Neural cell (in vitro differentiated cells): ENCODE measurements at regions not wholly inside any gene's neighbourhood (a gene's known extent, or its start where the extent isn't known, plus 50 kb on each side); places are given as distances from the start of the nearest gene placed in this dataset.

Experiments used
- H2AFZ ChIP-seq: fragments of 200-600, 300-800 bp; sonication (generic), shearing (Covaris generic); 2 replicates; pipeline ENCODE4 v1.6.0; 2014; ENCODE audit warnings: low read depth, mild to moderate bottlenecking, antibody characterized with exemption, low read length, moderate library complexity
- H3F3A ChIP-seq: fragments of 200-600 bp; shearing (Covaris generic); 2 replicates; pipeline ENCODE4 v1.6.1; 2016; ENCODE audit warnings: mild to moderate bottlenecking, moderate library complexity, mixed read lengths, antibody characterized with exemption, low read length; ENCODE audit not compliant: insufficient read depth, poor library complexity, severe bottlenecking
- H3K27ac ChIP-seq: fragments of 200-600, 300-800 bp; sonication (generic), shearing (Covaris generic); 2 replicates; pipeline ENCODE4 v1.5.1; 2014; ENCODE audit warnings: mild to moderate bottlenecking, low read length, moderate library complexity
- H3K27me3 ChIP-seq: fragments of 300-800, 200-600 bp; sonication (generic), shearing (Covaris generic); 2 replicates; pipeline ENCODE4 v1.6.0; 2014; ENCODE audit warnings: mild to moderate bottlenecking, low read depth, low read length, moderate library complexity; ENCODE audit not compliant: insufficient read depth
- H3K36me3 ChIP-seq: fragments of 300-800, 200-600 bp; sonication (generic), shearing (Covaris generic); 2 replicates; pipeline ENCODE4 v1.5.1; 2014; ENCODE audit warnings: mild to moderate bottlenecking, antibody characterized with exemption, low read length, moderate library complexity; ENCODE audit not compliant: insufficient read depth
- H3K4me2 ChIP-seq: fragments of 300-800, 200-600 bp; sonication (generic), shearing (Covaris generic); 2 replicates; pipeline ENCODE4 v1.6.0; 2014; ENCODE audit warnings: mild to moderate bottlenecking, low read length
- H3K4me3 ChIP-seq: fragments of 300-800, 200-600 bp; sonication (generic), shearing (Covaris generic); 2 replicates; pipeline ENCODE4 v1.5.1; 2014; ENCODE audit warnings: mild to moderate bottlenecking, low read length, moderate library complexity
- H3K79me2 ChIP-seq: fragments of 200-600 bp; shearing (Covaris generic); replicated peaks from 2 replicates; pipeline ENCODE4 v1.6.0; 2014; ENCODE audit warnings: mild to moderate bottlenecking, low read length, moderate library complexity; ENCODE audit not compliant: insufficient read depth
- H3K9ac ChIP-seq: fragments of 300-800, 200-600 bp; sonication (generic), shearing (Covaris generic); 2 replicates; pipeline ENCODE4 v1.6.1; 2016; ENCODE audit warnings: mild to moderate bottlenecking, low read length, mixed read lengths
- H3K9me2 ChIP-seq: fragments of 200-600 bp; shearing (Covaris generic); 2 replicates; pipeline ENCODE4 v1.6.1; 2016; ENCODE audit warnings: mild to moderate bottlenecking, low read length, mixed read lengths; ENCODE audit not compliant: insufficient read depth
- H3K9me3 ChIP-seq: fragments of 200-600, 300-800 bp; sonication (generic), shearing (Covaris generic); 2 replicates; pipeline ENCODE4 v1.6.1; 2016; ENCODE audit warnings: mild to moderate bottlenecking, mixed run types, low read length, moderate library complexity, mixed read lengths
- H4K20me1 ChIP-seq: fragments of 200-600 bp; shearing (Covaris generic); 2 replicates; pipeline ENCODE4 v1.6.1; 2016; ENCODE audit warnings: mild to moderate bottlenecking, mixed run types; ENCODE audit not compliant: insufficient read depth
- EP300 ChIP-seq: fragments of 450-650 bp; conservative IDR thresholded peaks from 2 replicates; pipeline ENCODE4 v1.6.1; 2014; ENCODE audit warnings: antibody characterized with exemption, mild to moderate bottlenecking, moderate library complexity; ENCODE audit not compliant: poor library complexity, severe bottlenecking
- EZH2 ChIP-seq: fragments of 200-600, 300-800 bp; shearing (Covaris generic), sonication (generic); IDR thresholded peaks from 2 replicates; pipeline ENCODE4 v1.6.1; 2014; ENCODE audit warnings: antibody characterized with exemption, low read length, borderline replicate concordance, mild to moderate bottlenecking; ENCODE audit not compliant: insufficient read depth, poor library complexity, severe bottlenecking
- MXI1 ChIP-seq: fragments of 450-650 bp; conservative IDR thresholded peaks from 2 replicates; pipeline ENCODE4 v1.6.1; 2014; ENCODE audit warnings: antibody characterized with exemption, mild to moderate bottlenecking; ENCODE audit not compliant: poor library complexity, severe bottlenecking
- POLR2AphosphoS5 ChIP-seq: IDR thresholded peaks from 2 replicates; pipeline ENCODE4 v1.6.1; 2012
- RAD21 ChIP-seq: fragments of 450-650 bp; conservative IDR thresholded peaks from 2 replicates; pipeline ENCODE4 v1.6.1; 2014; ENCODE audit warnings: antibody characterized with exemption, mild to moderate bottlenecking, moderate library complexity
- SMC3 ChIP-seq: fragments of 450-650 bp; conservative IDR thresholded peaks from 2 replicates; pipeline ENCODE4 v1.6.1; 2014; ENCODE audit warnings: antibody characterized with exemption, mild to moderate bottlenecking, moderate library complexity; ENCODE audit not compliant: poor library complexity
- TAF1 ChIP-seq: IDR thresholded peaks from 2 replicates; pipeline ENCODE4 v1.6.1; 2012; ENCODE audit warnings: low read depth
- TF ChIP-seq, protein P1 (sequence below): fragments of 450-650 bp; IDR thresholded peaks from 2 replicates; pipeline ENCODE4 v1.5.1; 2014; ENCODE audit warnings: antibody characterized with exemption, mild to moderate bottlenecking, moderate library complexity; ENCODE audit not compliant: poor library complexity, severe bottlenecking
- TF ChIP-seq, protein P2 (sequence below): IDR thresholded peaks from 2 replicates; pipeline ENCODE4 v1.6.1; 2012; ENCODE audit warnings: borderline replicate concordance

DNA sequence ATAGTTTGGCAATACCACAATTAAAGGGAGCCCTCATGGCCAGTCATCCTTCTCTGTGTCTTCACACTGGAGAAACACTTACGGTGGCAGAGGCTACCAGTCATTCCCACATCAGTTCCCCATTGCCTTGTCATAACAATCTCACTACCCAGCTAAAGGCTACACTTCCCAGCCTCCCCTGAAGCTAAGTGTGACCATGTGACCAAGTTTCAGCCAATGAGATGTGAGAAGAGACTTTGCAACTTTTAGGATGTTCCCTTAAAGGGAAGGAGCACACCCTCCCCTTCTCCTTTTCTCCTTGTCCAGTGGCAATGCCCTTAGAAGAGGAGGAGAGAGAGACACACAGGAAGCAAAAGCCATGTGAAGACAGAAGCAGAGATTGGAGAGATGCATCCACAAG, 89.0 kb upstream of the RAB12 start:
- no peaks in the 10 kb centered on the region for H3K27me3 ChIP-seq
- no peak overlapping the region for H3K9ac ChIP-seq
- H3K36me3 ChIP-seq = no peaks in the 10 kb centered on the region
- H3K79me2 ChIP-seq = no peaks in the 10 kb centered on the region
- TF ChIP-seq TAF1 (no peak), POLR2AphosphoS5 (no peak), SMC3 (no peak), MXI1 (no peak), EP300 (no peak), EZH2 (no peak), RAD21 (no peak)
- TF ChIP-seq, protein P1, sequence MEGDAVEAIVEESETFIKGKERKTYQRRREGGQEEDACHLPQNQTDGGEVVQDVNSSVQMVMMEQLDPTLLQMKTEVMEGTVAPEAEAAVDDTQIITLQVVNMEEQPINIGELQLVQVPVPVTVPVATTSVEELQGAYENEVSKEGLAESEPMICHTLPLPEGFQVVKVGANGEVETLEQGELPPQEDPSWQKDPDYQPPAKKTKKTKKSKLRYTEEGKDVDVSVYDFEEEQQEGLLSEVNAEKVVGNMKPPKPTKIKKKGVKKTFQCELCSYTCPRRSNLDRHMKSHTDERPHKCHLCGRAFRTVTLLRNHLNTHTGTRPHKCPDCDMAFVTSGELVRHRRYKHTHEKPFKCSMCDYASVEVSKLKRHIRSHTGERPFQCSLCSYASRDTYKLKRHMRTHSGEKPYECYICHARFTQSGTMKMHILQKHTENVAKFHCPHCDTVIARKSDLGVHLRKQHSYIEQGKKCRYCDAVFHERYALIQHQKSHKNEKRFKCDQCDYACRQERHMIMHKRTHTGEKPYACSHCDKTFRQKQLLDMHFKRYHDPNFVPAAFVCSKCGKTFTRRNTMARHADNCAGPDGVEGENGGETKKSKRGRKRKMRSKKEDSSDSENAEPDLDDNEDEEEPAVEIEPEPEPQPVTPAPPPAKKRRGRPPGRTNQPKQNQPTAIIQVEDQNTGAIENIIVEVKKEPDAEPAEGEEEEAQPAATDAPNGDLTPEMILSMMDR = no peak
- TF ChIP-seq, protein P2, sequence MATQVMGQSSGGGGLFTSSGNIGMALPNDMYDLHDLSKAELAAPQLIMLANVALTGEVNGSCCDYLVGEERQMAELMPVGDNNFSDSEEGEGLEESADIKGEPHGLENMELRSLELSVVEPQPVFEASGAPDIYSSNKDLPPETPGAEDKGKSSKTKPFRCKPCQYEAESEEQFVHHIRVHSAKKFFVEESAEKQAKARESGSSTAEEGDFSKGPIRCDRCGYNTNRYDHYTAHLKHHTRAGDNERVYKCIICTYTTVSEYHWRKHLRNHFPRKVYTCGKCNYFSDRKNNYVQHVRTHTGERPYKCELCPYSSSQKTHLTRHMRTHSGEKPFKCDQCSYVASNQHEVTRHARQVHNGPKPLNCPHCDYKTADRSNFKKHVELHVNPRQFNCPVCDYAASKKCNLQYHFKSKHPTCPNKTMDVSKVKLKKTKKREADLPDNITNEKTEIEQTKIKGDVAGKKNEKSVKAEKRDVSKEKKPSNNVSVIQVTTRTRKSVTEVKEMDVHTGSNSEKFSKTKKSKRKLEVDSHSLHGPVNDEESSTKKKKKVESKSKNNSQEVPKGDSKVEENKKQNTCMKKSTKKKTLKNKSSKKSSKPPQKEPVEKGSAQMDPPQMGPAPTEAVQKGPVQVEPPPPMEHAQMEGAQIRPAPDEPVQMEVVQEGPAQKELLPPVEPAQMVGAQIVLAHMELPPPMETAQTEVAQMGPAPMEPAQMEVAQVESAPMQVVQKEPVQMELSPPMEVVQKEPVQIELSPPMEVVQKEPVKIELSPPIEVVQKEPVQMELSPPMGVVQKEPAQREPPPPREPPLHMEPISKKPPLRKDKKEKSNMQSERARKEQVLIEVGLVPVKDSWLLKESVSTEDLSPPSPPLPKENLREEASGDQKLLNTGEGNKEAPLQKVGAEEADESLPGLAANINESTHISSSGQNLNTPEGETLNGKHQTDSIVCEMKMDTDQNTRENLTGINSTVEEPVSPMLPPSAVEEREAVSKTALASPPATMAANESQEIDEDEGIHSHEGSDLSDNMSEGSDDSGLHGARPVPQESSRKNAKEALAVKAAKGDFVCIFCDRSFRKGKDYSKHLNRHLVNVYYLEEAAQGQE = no peak
- no peak overlapping the region for H3K4me2 ChIP-seq
- H3K9me2 ChIP-seq = no peaks in the 10 kb centered on the region
- H4K20me1 ChIP-seq = no peaks in the 10 kb centered on the region
- H3K9me3 ChIP-seq = peaks cover 2% of the 10 kb centered on the region
- no peaks in the 10 kb centered on the region for H3F3A ChIP-seq
- H3K27ac ChIP-seq = no peak overlapping the region
- no peak overlapping the region for H3K4me3 ChIP-seq
- H2AFZ ChIP-seq = no peak overlapping the region

DNA sequence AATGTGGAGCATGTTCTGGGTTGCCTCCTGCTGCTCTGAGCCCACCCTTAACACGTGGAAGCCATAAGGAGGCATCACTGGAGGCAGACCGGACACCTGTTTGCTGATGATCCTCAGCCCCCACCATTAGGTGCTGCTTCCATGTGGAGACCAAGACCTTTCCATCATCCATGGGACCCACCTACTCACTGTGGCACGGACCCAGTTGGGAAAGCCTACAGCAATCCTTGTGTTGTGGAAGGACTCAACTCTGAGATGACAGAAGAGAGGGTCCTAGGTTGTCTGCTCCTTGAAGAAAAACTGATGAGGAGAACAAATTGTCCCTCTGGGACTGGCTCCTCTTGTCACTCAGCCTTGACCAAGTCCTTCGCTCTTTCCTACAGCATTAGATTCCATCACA, 86.5 kb upstream of the RAB12 start:
- Histone ChIP-seq H3K27ac (no peak overlapping the region), H3K36me3 (no peaks in the 10 kb centered on the region), H2AFZ (no peak overlapping the region), H3K4me3 (no peak overlapping the region), H4K20me1 (no peaks in the 10 kb centered on the region), H3F3A (no peaks in the 10 kb centered on the region), H3K9me2 (no peaks in the 10 kb centered on the region), H3K9me3 (peaks cover 2% of the 10 kb centered on the region), H3K4me2 (no peak overlapping the region), H3K9ac (no peak overlapping the region), H3K79me2 (no peaks in the 10 kb centered on the region), H3K27me3 (no peaks in the 10 kb centered on the region)
- TF ChIP-seq RAD21 (no peak), SMC3 (no peak), POLR2AphosphoS5 (no peak), EP300 (no peak), TAF1 (no peak), EZH2 (no peak), MXI1 (no peak)
- TF ChIP-seq, protein P1 = no peak
- TF ChIP-seq, protein P2 = no peak
